Astrocyte (in vitro differentiated cells and primary cell): ENCODE measurements at regions not wholly inside any gene's neighbourhood (a gene's known extent, or its start where the extent isn't known, plus 50 kb on each side); places are given as distances from the start of the nearest gene placed in this dataset.

Experiments used
- DNase-seq: peaks from one replicate; pipeline ENCODE4 v3.0.0-alpha.2; 2010; ENCODE audit warnings: low read depth
- FAIRE-seq: peaks from 2 replicates; lab custom pipeline; 2011; peaks lifted over from hg19 to GRCh38; lab: Jason Lieb, UNC
- H2AFZ ChIP-seq: 2 replicates; pipeline ENCODE4 v1.6.0; 2012; ENCODE audit warnings: low read depth, low read length, inconsistent platforms
- H3K27ac ChIP-seq: 2 replicates; pipeline ENCODE4 v1.5.1; 2011; ENCODE audit warnings: low read depth, low read length, inconsistent platforms
- H3K27me3 ChIP-seq: 2 replicates; pipeline ENCODE4 v1.6.0; 2011; ENCODE audit warnings: low read length, inconsistent platforms; ENCODE audit not compliant: insufficient read depth
- H3K36me3 ChIP-seq: 2 replicates; pipeline ENCODE4 v1.5.1; 2011; ENCODE audit warnings: low read length, inconsistent platforms; ENCODE audit not compliant: insufficient read depth
- H3K4me1 ChIP-seq: 2 replicates; pipeline ENCODE4 v1.5.1; 2011; ENCODE audit warnings: low read length, inconsistent platforms; ENCODE audit not compliant: insufficient read depth
- H3K4me2 ChIP-seq: 2 replicates; pipeline ENCODE4 v1.6.0; 2012; ENCODE audit warnings: low read length, inconsistent platforms
- H3K4me3 ChIP-seq: 2 replicates; pipeline ENCODE4 v1.5.1; 2011; ENCODE audit warnings: low read depth, mild to moderate bottlenecking, low read length, inconsistent platforms; ENCODE audit not compliant: insufficient read depth
- H3K79me2 ChIP-seq: 2 replicates; pipeline ENCODE4 v1.6.0; 2012; ENCODE audit warnings: mild to moderate bottlenecking, low read length, inconsistent platforms; ENCODE audit not compliant: insufficient read depth
- H3K9ac ChIP-seq: 2 replicates; pipeline ENCODE4 v1.6.0; 2012; ENCODE audit warnings: mild to moderate bottlenecking, low read length, inconsistent platforms
- H3K9me3 ChIP-seq: 2 replicates; pipeline ENCODE4 v1.5.1; 2012; ENCODE audit warnings: low read depth, mild to moderate bottlenecking, low read length, inconsistent platforms; ENCODE audit not compliant: insufficient read depth
- H4K20me1 ChIP-seq: 2 replicates; pipeline ENCODE4 v1.6.0; 2012; ENCODE audit warnings: low read length, inconsistent platforms; ENCODE audit not compliant: insufficient read depth
- H3K27ac Mint-ChIP-seq: one replicate; pipeline ENCODE4 v1.8.0; 2021; ENCODE audit warnings: mild to moderate bottlenecking, mixed read lengths; ENCODE audit not compliant: unreplicated experiment
- H3K27me3 Mint-ChIP-seq: one replicate; pipeline ENCODE4 v1.8.0; 2021; ENCODE audit warnings: low read depth, mixed read lengths; ENCODE audit not compliant: unreplicated experiment
- H3K36me3 Mint-ChIP-seq: one replicate; pipeline ENCODE4 v1.8.0; 2021; ENCODE audit warnings: low read depth, mixed read lengths; ENCODE audit not compliant: unreplicated experiment
- H3K4me1 Mint-ChIP-seq: one replicate; pipeline ENCODE4 v1.8.0; 2021; ENCODE audit warnings: low read depth, mixed read lengths; ENCODE audit not compliant: unreplicated experiment
- H3K4me3 Mint-ChIP-seq: one replicate; pipeline ENCODE4 v1.8.0; 2021; ENCODE audit warnings: mild to moderate bottlenecking, moderate library complexity, mixed read lengths; ENCODE audit not compliant: unreplicated experiment
- H3K9me3 Mint-ChIP-seq: one replicate; pipeline ENCODE4 v1.8.0; 2021; ENCODE audit warnings: mild to moderate bottlenecking, mixed read lengths; ENCODE audit not compliant: unreplicated experiment
- CTCF ChIP-seq: IDR thresholded peaks from 2 replicates; pipeline ENCODE4 v1.5.1; 2011; ENCODE audit warnings: low read depth, mild to moderate bottlenecking, inconsistent platforms, low read length, moderate library complexity; ENCODE audit not compliant: insufficient read depth
- EZH2 ChIP-seq: IDR thresholded peaks from 2 replicates; pipeline ENCODE4 v1.6.1; 2012; ENCODE audit warnings: mild to moderate bottlenecking, low read length, inconsistent platforms; ENCODE audit not compliant: insufficient read depth

GRCh38 chr14:44040561-44040960 lies 466.5 kb downstream of the FSCB start:
- H3K27ac ChIP-seq = no peak overlapping the region
- H3K36me3 Mint-ChIP-seq = no peaks in the 10 kb centered on the region
- H3K4me3 Mint-ChIP-seq = no peak overlapping the region
- H3K4me1 ChIP-seq = no peaks in the 10 kb centered on the region
- H3K9me3 Mint-ChIP-seq = peaks cover 8% of the 10 kb centered on the region
- no peak overlapping the region for H3K9ac ChIP-seq
- no peaks in the 10 kb centered on the region for H3K79me2 ChIP-seq
- no peaks in the 10 kb centered on the region for H4K20me1 ChIP-seq
- no peaks in the 10 kb centered on the region for H3K4me1 Mint-ChIP-seq
- peaks cover 2% of the 10 kb centered on the region for H3K9me3 ChIP-seq
- TF ChIP-seq CTCF (no peak), EZH2 (no peak)
- FAIRE-seq = no peak
- no peaks in the 10 kb centered on the region for H3K27me3 Mint-ChIP-seq
- no peaks in the 10 kb centered on the region for H3K27me3 ChIP-seq
- H3K36me3 ChIP-seq = no peaks in the 10 kb centered on the region
- no peak overlapping the region for H3K27ac Mint-ChIP-seq
- H3K4me2 ChIP-seq = no peak overlapping the region
- H3K4me3 ChIP-seq = no peak overlapping the region
- no peak for DNase-seq
- H2AFZ ChIP-seq = no peak overlapping the region

- Histone ChIP-seq H2AFZ (no peak overlapping the region), H3K9me3 (peaks cover 2% of the 10 kb centered on the region), H3K4me1 (no peaks in the 10 kb centered on the region), H3K79me2 (no peaks in the 10 kb centered on the region), H3K27ac (no peak overlapping the region), H3K36me3 (no peaks in the 10 kb centered on the region), H3K9ac (no peak overlapping the region), H3K4me2 (no peak overlapping the region), H3K27me3 (no peaks in the 10 kb centered on the region), H3K4me3 (no peak overlapping the region), H4K20me1 (no peaks in the 10 kb centered on the region)
- Mint-ChIP-seq H3K36me3 (no peaks in the 10 kb centered on the region), H3K27ac (no peak overlapping the region), H3K4me1 (no peaks in the 10 kb centered on the region), H3K9me3 (peaks cover 8% of the 10 kb centered on the region), H3K4me3 (no peak overlapping the region), H3K27me3 (no peaks in the 10 kb centered on the region)
- no peak for TF ChIP-seq CTCF
- TF ChIP-seq EZH2 = no peak
- no peak for FAIRE-seq
- DNase-seq = no peak
Observed at GRCh38 chr14:44036248-44036647, 470.8 kb downstream of the FSCB start.

- FAIRE-seq = no peak
- Mint-ChIP-seq H3K9me3 (peaks cover 8% of the 10 kb centered on the region), H3K27me3 (no peaks in the 10 kb centered on the region), H3K27ac (no peak overlapping the region), H3K4me1 (no peaks in the 10 kb centered on the region), H3K4me3 (no peak overlapping the region), H3K36me3 (no peaks in the 10 kb centered on the region)
- no peaks in the 10 kb centered on the region for H3K27me3 ChIP-seq
- no peaks in the 10 kb centered on the region for H3K79me2 ChIP-seq
- TF ChIP-seq EZH2 (no peak), CTCF (no peak)
- H3K27ac ChIP-seq = no peak overlapping the region
- no peak overlapping the region for H3K4me3 ChIP-seq
- no peaks in the 10 kb centered on the region for H3K4me1 ChIP-seq
- no peak for DNase-seq
- no peak overlapping the region for H3K4me2 ChIP-seq
- H3K9ac ChIP-seq = no peak overlapping the region
- peaks cover 2% of the 10 kb centered on the region for H3K9me3 ChIP-seq
- H2AFZ ChIP-seq = no peak overlapping the region
- H4K20me1 ChIP-seq = no peaks in the 10 kb centered on the region
- H3K36me3 ChIP-seq = no peaks in the 10 kb centered on the region
Observed at GRCh38 chr14:44035707-44036106, 471.4 kb downstream of the FSCB start.
